Chondrocyte (in vitro differentiated cells): ENCODE measurements at regions not wholly inside any gene's neighbourhood (a gene's known extent, or its start where the extent isn't known, plus 50 kb on each side); places are given as distances from the start of the nearest gene placed in this dataset.

Source experiments
- DNase-seq: peaks from one replicate; pipeline ENCODE4 v3.0.0; 2021; ENCODE audit warnings: mixed read lengths, low spot score
- H3K27ac Mint-ChIP-seq: one replicate; pipeline ENCODE4 v1.8.0; 2021; ENCODE audit warnings: mild to moderate bottlenecking, moderate library complexity, mixed read lengths; ENCODE audit not compliant: unreplicated experiment
- H3K27me3 Mint-ChIP-seq: 2 replicates; pipeline ENCODE4 v1.8.0; 2021; ENCODE audit warnings: low read depth, mixed read lengths
- H3K36me3 Mint-ChIP-seq: 2 replicates; pipeline ENCODE4 v1.8.0; 2021; ENCODE audit warnings: low read depth, mixed read lengths
- H3K4me1 Mint-ChIP-seq: 2 replicates; pipeline ENCODE4 v1.8.0; 2021; ENCODE audit warnings: low read depth, mild to moderate bottlenecking, mixed read lengths
- H3K4me3 Mint-ChIP-seq: one replicate; pipeline ENCODE4 v1.8.0; 2021; ENCODE audit warnings: mild to moderate bottlenecking, moderate library complexity, mixed read lengths; ENCODE audit not compliant: unreplicated experiment
- H3K9me3 Mint-ChIP-seq: 2 replicates; pipeline ENCODE4 v1.8.0; 2021; ENCODE audit warnings: low read depth, mixed read lengths
- TF ChIP-seq, protein P1 (sequence below): fragments of 200-600 bp; sonication (generic); IDR thresholded peaks from 2 replicates; pipeline ENCODE4 v1.5.0; 2021; ENCODE audit warnings: antibody characterized with exemption, mild to moderate bottlenecking, moderate library complexity

DNA sequence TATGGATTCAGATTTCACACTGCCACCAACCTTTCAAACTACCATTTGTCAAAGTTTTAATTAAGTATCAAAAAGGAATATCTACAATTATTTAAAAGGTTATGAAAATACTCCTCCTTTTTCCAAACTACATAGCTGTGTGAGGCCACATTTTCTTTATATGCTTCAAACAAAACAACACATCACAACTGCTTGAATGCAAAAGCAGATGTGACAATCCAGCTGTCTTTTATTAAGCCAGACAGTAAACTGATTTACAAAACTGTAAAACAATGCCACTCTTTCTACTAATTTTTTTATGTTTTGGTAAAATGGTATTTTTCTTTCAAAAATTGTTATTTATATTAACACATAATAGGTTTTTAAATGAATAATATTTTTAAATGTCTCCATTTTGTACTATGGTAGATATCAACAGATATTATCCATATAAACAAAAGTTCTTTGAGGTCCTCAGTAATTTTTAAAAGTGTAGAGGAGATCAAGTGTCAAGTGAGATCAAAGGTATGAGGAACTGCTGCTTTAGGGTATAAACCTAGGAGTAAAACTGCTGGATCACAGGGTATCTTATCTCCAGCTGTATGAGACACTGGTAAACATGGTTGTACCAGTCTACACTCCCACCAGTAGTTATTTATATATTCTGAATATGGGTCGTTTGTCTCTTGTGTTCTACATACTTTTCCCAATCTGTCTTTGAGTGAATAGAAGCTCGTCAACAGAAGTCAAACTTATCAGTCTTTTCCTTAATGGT is 68.8 kb upstream of the SERTAD2 start:
- H3K36me3 Mint-ChIP-seq = no peaks in the 10 kb centered on the region
- H3K27me3 Mint-ChIP-seq = no peaks in the 10 kb centered on the region
- H3K27ac Mint-ChIP-seq = no peak overlapping the region
- no peaks in the 10 kb centered on the region for H3K4me1 Mint-ChIP-seq
- no peak overlapping the region for H3K4me3 Mint-ChIP-seq
- no peaks in the 10 kb centered on the region for H3K9me3 Mint-ChIP-seq
- TF ChIP-seq, protein P1, sequence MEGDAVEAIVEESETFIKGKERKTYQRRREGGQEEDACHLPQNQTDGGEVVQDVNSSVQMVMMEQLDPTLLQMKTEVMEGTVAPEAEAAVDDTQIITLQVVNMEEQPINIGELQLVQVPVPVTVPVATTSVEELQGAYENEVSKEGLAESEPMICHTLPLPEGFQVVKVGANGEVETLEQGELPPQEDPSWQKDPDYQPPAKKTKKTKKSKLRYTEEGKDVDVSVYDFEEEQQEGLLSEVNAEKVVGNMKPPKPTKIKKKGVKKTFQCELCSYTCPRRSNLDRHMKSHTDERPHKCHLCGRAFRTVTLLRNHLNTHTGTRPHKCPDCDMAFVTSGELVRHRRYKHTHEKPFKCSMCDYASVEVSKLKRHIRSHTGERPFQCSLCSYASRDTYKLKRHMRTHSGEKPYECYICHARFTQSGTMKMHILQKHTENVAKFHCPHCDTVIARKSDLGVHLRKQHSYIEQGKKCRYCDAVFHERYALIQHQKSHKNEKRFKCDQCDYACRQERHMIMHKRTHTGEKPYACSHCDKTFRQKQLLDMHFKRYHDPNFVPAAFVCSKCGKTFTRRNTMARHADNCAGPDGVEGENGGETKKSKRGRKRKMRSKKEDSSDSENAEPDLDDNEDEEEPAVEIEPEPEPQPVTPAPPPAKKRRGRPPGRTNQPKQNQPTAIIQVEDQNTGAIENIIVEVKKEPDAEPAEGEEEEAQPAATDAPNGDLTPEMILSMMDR = no peak
- no peak for DNase-seq

DNA sequence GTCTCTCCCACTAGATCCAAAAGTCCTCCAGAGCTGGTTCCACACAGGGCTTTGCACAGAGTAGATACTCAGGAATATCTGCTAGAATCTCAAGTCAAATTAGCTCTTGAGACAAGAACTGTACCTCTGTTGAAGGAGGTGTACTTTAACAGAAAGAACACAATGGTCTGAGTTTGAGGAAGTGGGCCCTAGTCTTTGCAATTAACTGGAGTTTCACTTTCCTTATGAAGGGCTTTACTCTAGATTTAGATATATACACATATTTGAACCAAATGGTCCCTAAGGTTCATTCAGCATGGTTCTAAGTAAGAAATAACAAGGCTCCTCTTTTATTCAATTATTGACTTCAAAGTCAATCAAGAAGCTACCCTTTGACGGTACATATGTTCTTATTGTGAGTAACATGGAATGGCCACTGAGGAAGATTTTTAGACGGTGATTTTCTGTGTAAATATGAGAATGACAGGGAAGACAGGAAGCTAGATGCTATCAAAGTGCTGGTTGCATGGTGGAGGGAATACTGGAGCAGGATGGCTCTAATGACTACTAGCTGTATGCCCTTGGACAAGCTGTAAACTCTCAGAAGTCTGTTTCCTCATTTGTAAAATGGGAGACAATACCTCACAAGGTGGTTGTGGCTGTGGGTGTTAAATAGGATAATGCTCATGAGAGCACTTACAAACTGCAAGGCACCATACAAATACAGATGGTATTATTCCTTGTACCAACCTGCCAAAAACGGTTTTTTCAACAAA is 73.5 kb upstream of the SERTAD2 start:
- Mint-ChIP-seq H3K4me3 (no peak overlapping the region), H3K9me3 (no peaks in the 10 kb centered on the region), H3K4me1 (peaks cover 23% of the 10 kb centered on the region), H3K27me3 (no peaks in the 10 kb centered on the region), H3K27ac (no peak overlapping the region), H3K36me3 (no peaks in the 10 kb centered on the region)
- DNase-seq = no peak
- TF ChIP-seq, protein P1 = no peak

DNA sequence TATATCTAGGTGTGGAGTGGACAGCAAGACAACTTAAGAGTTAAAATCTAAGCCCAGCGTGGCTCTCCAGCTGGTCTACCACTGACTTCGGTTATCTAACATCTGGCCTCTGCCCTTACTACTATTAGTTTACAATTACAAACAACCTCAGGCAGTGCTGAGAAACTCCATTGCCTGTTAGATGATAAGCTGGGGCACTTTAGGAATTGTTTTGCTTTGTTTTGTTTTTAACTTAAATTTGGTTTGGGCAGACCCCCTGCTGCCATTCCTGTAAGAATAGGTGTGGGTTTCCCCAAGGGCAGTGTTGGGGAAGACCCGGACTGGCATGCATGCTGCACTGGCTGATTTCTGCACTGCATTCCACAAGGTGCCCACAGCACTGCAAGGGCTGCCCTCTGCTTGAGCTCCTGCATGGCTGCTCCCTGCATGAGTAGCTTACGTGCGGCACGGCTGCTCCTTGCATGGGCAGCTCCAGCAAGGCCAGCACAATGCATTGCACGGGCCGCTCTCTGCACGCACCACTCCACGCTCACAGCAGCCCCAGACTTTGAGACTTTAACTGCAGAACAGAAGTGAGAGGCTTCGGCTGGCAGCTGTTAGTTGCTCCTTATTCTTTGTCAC is 74.2 kb upstream of the SERTAD2 start:
- no peak overlapping the region for H3K4me3 Mint-ChIP-seq
- no peak overlapping the region for H3K27ac Mint-ChIP-seq
- no peaks in the 10 kb centered on the region for H3K36me3 Mint-ChIP-seq
- no peak for DNase-seq
- TF ChIP-seq, protein P1 = no peak
- H3K9me3 Mint-ChIP-seq = no peaks in the 10 kb centered on the region
- peaks cover 23% of the 10 kb centered on the region for H3K4me1 Mint-ChIP-seq
- H3K27me3 Mint-ChIP-seq = no peaks in the 10 kb centered on the region

DNA sequence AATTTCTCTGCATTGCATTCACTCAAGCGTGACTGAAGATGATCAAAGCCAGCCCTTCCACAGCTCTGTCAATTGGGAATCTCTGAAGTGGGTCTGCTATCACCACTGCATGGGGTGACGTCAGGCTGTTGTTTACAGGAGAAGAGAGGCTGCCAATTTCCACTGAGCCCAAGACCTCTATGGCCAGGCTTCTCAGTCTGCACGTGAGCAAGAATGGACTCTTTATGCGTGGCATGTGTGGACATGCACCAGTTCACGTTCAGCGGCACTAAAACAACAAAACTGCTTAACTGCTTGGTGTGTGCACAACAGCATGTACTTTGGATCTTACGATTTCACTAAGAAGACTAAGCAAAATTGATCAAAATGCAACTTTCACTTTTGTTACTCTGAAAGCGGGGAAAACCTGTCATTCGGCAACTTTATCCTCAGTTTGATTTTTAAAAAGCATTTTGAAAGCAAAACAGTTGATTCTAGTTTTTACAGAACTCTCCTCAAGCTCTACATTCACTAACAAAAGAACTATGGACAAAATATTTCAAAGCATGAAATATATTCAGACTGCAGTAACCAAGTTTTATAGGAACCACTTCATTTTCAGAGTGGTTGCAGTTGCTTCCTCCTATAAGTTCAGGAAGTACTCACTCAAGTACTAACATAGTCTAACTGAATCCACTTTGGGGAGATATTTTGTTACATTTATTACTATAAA is 77.0 kb upstream of the SERTAD2 start:
- DNase-seq = no peak
- peak overlapping the region; percentile 55 for H3K4me3 Mint-ChIP-seq
- H3K27ac Mint-ChIP-seq = peak overlapping the region; percentile 72
- H3K27me3 Mint-ChIP-seq = no peaks in the 10 kb centered on the region
- H3K36me3 Mint-ChIP-seq = peaks cover 2% of the 10 kb centered on the region
- no peaks in the 10 kb centered on the region for H3K9me3 Mint-ChIP-seq
- TF ChIP-seq, protein P1 = no peak
- H3K4me1 Mint-ChIP-seq = peaks cover 23% of the 10 kb centered on the region

DNA sequence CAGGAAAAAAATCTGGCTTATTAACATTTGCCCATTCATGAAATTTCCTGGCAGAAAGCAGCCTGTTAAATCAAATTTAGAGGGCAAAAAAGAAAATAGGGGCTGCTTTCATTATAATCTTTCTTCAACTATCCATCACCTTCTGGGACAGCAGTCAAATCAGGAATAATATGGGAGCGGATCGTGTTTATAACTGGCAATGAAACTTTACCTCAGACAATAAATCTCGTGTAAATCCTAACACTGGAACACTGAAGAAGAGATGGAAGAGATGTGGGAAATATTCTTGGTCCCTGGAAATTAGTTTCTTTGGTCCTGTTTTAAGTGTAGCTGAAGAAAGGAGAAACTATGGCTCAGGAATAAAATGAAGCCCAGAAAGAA is 77.5 kb upstream of the SERTAD2 start:
- Mint-ChIP-seq H3K36me3 (peaks cover 2% of the 10 kb centered on the region), H3K4me1 (peaks cover 23% of the 10 kb centered on the region), H3K9me3 (no peaks in the 10 kb centered on the region), H3K4me3 (peak overlapping the region; percentile 55), H3K27ac (peak overlapping the region; percentile 72), H3K27me3 (no peaks in the 10 kb centered on the region)
- DNase-seq = no peak
- TF ChIP-seq, protein P1 = no peak
